ENCODE measurements at regions not wholly inside any gene's neighbourhood (a gene's known extent, or its start where the extent isn't known, plus 50 kb on each side); places are given as distances from the start of the nearest gene placed in this dataset.

DNA sequence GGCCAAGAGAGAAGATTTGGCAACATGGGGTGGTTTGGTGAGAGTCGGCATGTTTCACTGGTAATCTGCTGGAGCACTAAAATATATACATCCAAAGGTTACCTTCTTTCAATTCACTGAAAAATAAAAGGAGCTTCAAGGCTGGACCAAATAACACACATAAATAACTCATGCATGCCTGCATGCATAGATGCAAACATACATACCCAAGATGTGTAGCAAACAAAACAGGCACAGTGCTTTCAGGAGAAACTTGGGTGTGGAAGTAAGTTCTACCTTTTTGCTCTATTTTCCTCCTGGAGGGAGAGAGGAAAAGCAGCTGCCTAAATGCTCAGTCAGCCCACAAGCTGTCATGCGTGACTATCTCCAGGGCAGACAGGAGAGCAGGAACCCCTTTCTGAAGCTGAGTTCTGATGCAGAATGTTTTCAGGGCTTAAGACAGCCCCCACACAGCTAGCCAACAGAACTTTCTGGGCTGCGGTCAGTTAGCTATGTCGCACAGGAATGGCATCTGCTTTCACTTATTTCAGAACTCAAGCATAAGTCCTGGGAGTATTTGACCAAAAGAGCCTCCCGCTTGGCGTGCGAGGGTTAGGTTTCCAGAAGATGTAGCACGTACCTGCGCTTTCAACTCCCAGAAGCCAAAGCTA lies 166.2 kb downstream of the TOMM20 start:
- in situ Hi-C loops (cut with MboI; ENCODE audit: low pct_ligation_motif_present in 1 of 4, low pct_unique_long_range_greater_than_20kb in 1 of 4, low sequenced_read_pairs in 3 of 4) (no loop called here), intact Hi-C loops (cut with DNase I; ENCODE audit: low total_unique reads) (no loop called here)
- Histone ChIP-seq H3K27ac (peak overlapping the region; percentile 88 to 94 (median 90)), H3K36me3 (no peaks in the 10 kb centered on the region), H3K27me3 (no peaks in the 10 kb centered on the region), H3K9me3 (no peaks in the 10 kb centered on the region), H3K4me3 (no peak overlapping the region), H3K4me1 (peaks cover 41 to 78% (median 76%) of the 10 kb centered on the region in 4 donors)
- no peak for DNase-seq
- no peak for TF ChIP-seq EP300 (IDR thresholded peaks at IDR 0.05; ENCODE audit: low read depth)
- TF ChIP-seq POLR2AphosphoS5 (IDR thresholded peaks at IDR 0.05) = peak; percentile 9 to 42 (median 37)
- TF ChIP-seq, protein P1, sequence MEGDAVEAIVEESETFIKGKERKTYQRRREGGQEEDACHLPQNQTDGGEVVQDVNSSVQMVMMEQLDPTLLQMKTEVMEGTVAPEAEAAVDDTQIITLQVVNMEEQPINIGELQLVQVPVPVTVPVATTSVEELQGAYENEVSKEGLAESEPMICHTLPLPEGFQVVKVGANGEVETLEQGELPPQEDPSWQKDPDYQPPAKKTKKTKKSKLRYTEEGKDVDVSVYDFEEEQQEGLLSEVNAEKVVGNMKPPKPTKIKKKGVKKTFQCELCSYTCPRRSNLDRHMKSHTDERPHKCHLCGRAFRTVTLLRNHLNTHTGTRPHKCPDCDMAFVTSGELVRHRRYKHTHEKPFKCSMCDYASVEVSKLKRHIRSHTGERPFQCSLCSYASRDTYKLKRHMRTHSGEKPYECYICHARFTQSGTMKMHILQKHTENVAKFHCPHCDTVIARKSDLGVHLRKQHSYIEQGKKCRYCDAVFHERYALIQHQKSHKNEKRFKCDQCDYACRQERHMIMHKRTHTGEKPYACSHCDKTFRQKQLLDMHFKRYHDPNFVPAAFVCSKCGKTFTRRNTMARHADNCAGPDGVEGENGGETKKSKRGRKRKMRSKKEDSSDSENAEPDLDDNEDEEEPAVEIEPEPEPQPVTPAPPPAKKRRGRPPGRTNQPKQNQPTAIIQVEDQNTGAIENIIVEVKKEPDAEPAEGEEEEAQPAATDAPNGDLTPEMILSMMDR (IDR thresholded peaks at IDR 0.05) = no peak
- 16% methylated on average over 9 of the region's 9 CpGs; no CpG with 5 or more reads in 1 of the 2 donors for WGBS, 2 donors (ENCODE audit: low coverage in 1 of 2)

DNA sequence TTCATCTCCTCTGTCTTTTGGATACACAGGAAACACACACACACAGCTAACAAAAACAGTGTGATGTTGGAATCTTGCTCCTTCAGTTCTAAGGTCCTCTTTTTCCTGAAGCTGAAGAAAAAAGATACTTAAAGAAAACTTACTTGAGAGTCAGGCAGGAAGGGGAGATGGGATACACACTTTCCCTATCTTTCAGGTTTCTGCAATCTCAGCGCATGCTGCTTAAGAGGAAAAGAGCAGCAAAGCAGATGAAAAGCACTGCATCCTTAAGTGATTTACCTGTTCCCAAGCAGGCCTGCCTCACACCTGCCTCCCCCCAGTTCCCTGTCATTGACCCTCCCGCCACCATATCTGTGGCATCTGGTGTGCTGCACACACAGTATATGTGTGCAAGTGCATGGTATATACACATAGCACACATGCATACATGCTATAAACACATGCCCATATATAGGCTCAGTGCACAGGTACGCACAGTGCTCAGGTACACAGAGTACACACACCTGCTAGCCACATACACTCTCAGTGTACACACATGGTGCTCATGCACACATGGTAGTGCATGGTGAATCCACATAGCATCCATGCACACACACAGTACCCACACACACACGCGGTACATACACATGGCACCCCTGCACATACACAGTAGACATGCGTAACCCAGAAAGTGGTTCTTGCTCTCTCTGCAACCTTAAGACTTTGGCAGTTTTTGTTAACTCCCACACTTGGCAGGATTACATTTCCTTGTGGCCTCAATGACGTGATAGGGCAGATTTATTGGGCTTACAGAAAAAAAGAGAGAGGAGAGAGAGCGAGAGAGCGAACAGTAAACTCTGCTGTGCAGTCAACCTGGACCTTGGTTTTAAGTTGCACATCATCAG lies 166.9 kb downstream of the TOMM20 start:
- WGBS, 2 donors (ENCODE audit: low coverage in 1 of 2) = 29 to 44% methylated on average over 1 to 9 of the region's 9 CpGs
- Histone ChIP-seq H3K9me3 (no peaks in the 10 kb centered on the region), H3K27me3 (no peaks in the 10 kb centered on the region), H3K36me3 (no peaks in the 10 kb centered on the region), H3K4me3 (peak overlapping the region in 1 of 4 donors; percentile 9), H3K27ac (peak overlapping the region; percentile 88 to 94 (median 90)), H3K4me1 (peaks cover 47 to 86% (median 83%) of the 10 kb centered on the region in 4 donors)
- in situ Hi-C loops (cut with MboI; ENCODE audit: low pct_ligation_motif_present in 1 of 4, low pct_unique_long_range_greater_than_20kb in 1 of 4, low sequenced_read_pairs in 3 of 4) = no loop called here
- intact Hi-C loops (cut with DNase I; ENCODE audit: low total_unique reads) = no loop called here
- peak; percentile 72 for TF ChIP-seq POLR2A (IDR thresholded peaks at IDR 0.05)
- TF ChIP-seq, protein P1 (IDR thresholded peaks at IDR 0.05) = no peak
- peak; percentile 66 for TF ChIP-seq EP300 (IDR thresholded peaks at IDR 0.05; ENCODE audit: low read depth)
- TF ChIP-seq POLR2AphosphoS5 (IDR thresholded peaks at IDR 0.05) = peak; percentile 57 to 90 (median 76)
- no peak for DNase-seq

DNA sequence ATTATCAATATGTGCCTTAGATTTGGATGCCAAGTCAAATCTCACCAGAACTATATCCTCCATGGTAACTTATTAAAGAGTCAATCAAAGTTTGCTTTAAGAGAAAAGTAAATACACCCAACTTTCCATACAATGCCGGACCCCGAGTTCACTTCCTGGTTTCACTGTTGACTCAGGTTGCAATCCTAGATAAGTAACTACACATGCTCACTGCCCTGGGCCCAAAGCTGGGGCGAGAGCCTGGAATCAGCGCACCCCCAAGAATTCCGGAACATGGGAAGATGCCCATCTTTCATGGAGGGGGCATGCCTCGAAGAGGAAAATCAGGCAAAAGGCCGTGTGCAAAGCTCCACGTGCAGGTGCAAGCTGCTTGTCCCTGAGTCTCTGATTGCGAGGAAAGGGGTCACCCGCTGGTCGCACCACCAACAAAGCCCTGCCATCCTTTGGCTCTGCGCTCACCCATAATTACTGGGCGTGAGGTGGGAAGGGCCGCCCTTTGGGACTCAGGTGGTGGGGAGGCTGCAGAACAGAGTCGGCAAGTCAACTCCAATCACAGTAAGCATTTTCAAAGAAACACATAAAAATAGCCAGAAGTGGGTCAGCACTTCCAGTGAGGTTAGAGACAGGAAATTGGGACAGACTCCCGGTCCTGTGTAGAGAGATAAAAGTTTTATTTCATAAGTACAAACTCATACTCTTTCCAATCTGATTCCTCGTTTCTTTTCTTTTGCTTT lies 167.7 kb downstream of the TOMM20 start:
- in situ Hi-C loops (cut with MboI; ENCODE audit: low pct_ligation_motif_present in 1 of 4, low pct_unique_long_range_greater_than_20kb in 1 of 4, low sequenced_read_pairs in 3 of 4) (no loop called here), intact Hi-C loops (cut with DNase I; ENCODE audit: low total_unique reads) (no loop called here)
- Histone ChIP-seq H3K9me3 (no peaks in the 10 kb centered on the region), H3K27me3 (no peaks in the 10 kb centered on the region), H3K36me3 (no peaks in the 10 kb centered on the region), H3K4me1 (peaks cover 53 to 94% (median 91%) of the 10 kb centered on the region in 4 donors), H3K4me3 (no peak overlapping the region), H3K27ac (peak overlapping the region; percentile 88 to 94 (median 90))
- peak; percentile 77 for DNase-seq
- 31 to 45% methylated on average over 16 to 17 of the region's 17 CpGs for WGBS, 2 donors (ENCODE audit: low coverage in 1 of 2)
- peak; percentile 66 for TF ChIP-seq EP300 (IDR thresholded peaks at IDR 0.05; ENCODE audit: low read depth)
- TF ChIP-seq POLR2AphosphoS5 (IDR thresholded peaks at IDR 0.05) = peak in 2 of 3 donors; percentile 38 to 74
- TF ChIP-seq, protein P1 (IDR thresholded peaks at IDR 0.05) = no peak
- TF ChIP-seq POLR2A (IDR thresholded peaks at IDR 0.05) = peak; percentile 29

Data from transverse colon (tissue), 4 donors.